Transverse colon (tissue), 3 donors: ENCODE measurements at regions not wholly inside any gene's neighbourhood (a gene's known extent, or its start where the extent isn't known, plus 50 kb on each side); places are given as distances from the start of the nearest gene placed in this dataset.

Experiments
- CTCF ChIP-seq, 5 experiments: fragments of 200-600 bp in 3 of 5; fragments of 450-650 bp in 2 of 5; sonication (generic) in 3 of 5; IDR thresholded peaks; 1 replicate in 2 of 5; 2 replicates in 3 of 5; pipeline ENCODE4 v1.5.1; 2016 to 2017; ENCODE audit warnings: antibody characterized with exemption in 5 of 5, inconsistent platforms in 3 of 5, mild to moderate bottlenecking in 2 of 5, moderate library complexity in 1 of 5
- EP300 ChIP-seq: sonication (generic); formaldehyde crosslinking; IDR thresholded peaks from one replicate; pipeline ENCODE4 v1.6.1; 2017; ENCODE audit warnings: antibody characterized with exemption, low read depth

- TF ChIP-seq CTCF (IDR thresholded peaks at IDR 0.05) = no peak
- TF ChIP-seq EP300 = no peak
These were observed 84.9 kb upstream of the NLRP1 start for GRCh38 chr17:5669191-5669590.
